ENCODE measurements at regions not wholly inside any gene's neighbourhood (a gene's known extent, or its start where the extent isn't known, plus 50 kb on each side); places are given as distances from the start of the nearest gene placed in this dataset.

DNA sequence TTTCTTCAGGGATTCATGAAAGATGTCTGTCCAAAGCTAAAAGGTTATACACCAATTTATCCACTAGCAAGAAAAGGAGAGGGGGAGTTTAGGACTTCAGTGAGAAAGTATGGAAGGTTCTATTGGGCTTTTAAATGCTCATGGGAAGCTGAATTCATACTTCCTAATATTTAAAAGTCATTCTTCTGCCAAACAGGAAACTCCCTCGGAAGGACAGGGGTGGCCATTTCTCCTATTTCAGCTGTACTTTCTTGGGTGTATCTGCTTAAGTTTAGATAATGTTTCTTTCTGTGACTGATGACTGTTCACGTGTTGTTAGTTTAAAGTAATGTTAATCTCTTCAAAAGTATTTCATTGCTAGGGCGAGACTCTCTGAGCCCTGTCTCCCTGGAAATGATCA lies 80.5 kb upstream of the IFNGR1 start:
- TF ChIP-seq EZH2 (IDR thresholded peaks at IDR 0.05; ENCODE audit: insufficient read depth, low read length) = no peak
- TF ChIP-seq, protein P1, sequence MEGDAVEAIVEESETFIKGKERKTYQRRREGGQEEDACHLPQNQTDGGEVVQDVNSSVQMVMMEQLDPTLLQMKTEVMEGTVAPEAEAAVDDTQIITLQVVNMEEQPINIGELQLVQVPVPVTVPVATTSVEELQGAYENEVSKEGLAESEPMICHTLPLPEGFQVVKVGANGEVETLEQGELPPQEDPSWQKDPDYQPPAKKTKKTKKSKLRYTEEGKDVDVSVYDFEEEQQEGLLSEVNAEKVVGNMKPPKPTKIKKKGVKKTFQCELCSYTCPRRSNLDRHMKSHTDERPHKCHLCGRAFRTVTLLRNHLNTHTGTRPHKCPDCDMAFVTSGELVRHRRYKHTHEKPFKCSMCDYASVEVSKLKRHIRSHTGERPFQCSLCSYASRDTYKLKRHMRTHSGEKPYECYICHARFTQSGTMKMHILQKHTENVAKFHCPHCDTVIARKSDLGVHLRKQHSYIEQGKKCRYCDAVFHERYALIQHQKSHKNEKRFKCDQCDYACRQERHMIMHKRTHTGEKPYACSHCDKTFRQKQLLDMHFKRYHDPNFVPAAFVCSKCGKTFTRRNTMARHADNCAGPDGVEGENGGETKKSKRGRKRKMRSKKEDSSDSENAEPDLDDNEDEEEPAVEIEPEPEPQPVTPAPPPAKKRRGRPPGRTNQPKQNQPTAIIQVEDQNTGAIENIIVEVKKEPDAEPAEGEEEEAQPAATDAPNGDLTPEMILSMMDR (IDR thresholded peaks at IDR 0.05; ENCODE audit: insufficient read depth, low read depth, low read length) = no peak
